DOHH2 (cell line): ENCODE measurements at regions not wholly inside any gene's neighbourhood (a gene's known extent, or its start where the extent isn't known, plus 50 kb on each side); places are given as distances from the start of the nearest gene placed in this dataset.

Experiments
- EZH2phosphoT487 ChIP-seq: fragments of 200-600 bp; sonication (generic); IDR thresholded peaks from 2 replicates; pipeline ENCODE4 v1.6.1; 2017; ENCODE audit warnings: borderline replicate concordance, mild to moderate bottlenecking, antibody characterized with exemption, low read length, moderate library complexity, mixed read lengths
- TF ChIP-seq, protein P1 (sequence below): fragments of 200-600 bp; sonication (generic); IDR thresholded peaks from one replicate; pipeline ENCODE4 v1.5.1; 2014; ENCODE audit warnings: antibody characterized with exemption, mild to moderate bottlenecking, low read depth, low read length; ENCODE audit not compliant: poor library complexity, severe bottlenecking

DNA sequence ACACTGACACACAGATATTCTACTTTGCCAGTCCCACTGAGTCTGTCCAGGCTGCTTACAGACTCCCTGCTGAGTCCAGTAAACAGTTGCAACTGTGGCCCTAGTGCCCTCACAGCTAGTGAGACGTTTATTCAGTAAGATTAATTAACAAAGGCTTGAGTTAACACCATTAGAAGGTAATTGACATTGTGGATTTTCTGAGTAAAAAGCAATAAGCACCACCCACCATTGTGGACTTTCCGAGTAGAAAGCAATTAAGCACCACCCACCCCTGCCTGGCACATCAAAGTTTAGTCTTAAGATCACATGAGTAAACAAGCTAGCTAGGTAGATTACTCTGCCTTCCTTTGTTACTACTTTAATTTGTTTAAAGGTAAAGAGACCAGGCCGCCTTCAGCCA, 408.6 kb upstream of the IMPG1 start:
- TF ChIP-seq EZH2phosphoT487 = no peak
- TF ChIP-seq, protein P1, sequence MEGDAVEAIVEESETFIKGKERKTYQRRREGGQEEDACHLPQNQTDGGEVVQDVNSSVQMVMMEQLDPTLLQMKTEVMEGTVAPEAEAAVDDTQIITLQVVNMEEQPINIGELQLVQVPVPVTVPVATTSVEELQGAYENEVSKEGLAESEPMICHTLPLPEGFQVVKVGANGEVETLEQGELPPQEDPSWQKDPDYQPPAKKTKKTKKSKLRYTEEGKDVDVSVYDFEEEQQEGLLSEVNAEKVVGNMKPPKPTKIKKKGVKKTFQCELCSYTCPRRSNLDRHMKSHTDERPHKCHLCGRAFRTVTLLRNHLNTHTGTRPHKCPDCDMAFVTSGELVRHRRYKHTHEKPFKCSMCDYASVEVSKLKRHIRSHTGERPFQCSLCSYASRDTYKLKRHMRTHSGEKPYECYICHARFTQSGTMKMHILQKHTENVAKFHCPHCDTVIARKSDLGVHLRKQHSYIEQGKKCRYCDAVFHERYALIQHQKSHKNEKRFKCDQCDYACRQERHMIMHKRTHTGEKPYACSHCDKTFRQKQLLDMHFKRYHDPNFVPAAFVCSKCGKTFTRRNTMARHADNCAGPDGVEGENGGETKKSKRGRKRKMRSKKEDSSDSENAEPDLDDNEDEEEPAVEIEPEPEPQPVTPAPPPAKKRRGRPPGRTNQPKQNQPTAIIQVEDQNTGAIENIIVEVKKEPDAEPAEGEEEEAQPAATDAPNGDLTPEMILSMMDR = no peak
